ENCODE measurements at regions not wholly inside any gene's neighbourhood (a gene's known extent, or its start where the extent isn't known, plus 50 kb on each side); places are given as distances from the start of the nearest gene placed in this dataset.

- Histone ChIP-seq H2AFZ (ENCODE audit: low read depth, low read length) (no peak overlapping the region), H3K36me3 (ENCODE audit: control insufficient read depth, insufficient read depth, low read length) (no peaks in the 10 kb centered on the region), H3K9me3 (replicated peaks; ENCODE audit: control insufficient read depth, insufficient read depth, low read depth, low read length) (no peaks in the 10 kb centered on the region; the same call in 1 of the 2 replicates), H3K27me3 (ENCODE audit: control insufficient read depth in 2 of 2, insufficient read depth in 2 of 2, low read length in 2 of 2) (no peaks in the 10 kb centered on the region), H3K9ac (ENCODE audit: insufficient read depth in 1 of 2, low read depth in 2 of 2, low read length in 2 of 2) (no peak overlapping the region), H3K4me2 (ENCODE audit: insufficient read depth, low read length) (no peak overlapping the region), H3K4me3 (no peak overlapping the region), H3K79me2 (ENCODE audit: control insufficient read depth, insufficient read depth, low read length) (no peaks in the 10 kb centered on the region), H3K9me1 (ENCODE audit: control insufficient read depth, insufficient read depth, low read length) (no peaks in the 10 kb centered on the region), H3K4me1 (replicated peaks in 1 of 2; ENCODE audit: control insufficient read depth in 2 of 2, insufficient read depth in 2 of 2, low read length in 2 of 2) (no peaks in the 10 kb centered on the region), H3K27ac (ENCODE audit: extremely low read depth, low read depth, low read length) (no peak overlapping the region), H4K20me1 (replicated peaks; ENCODE audit: control insufficient read depth, insufficient read depth, low read length) (no peaks in the 10 kb centered on the region)
- ChIA-PET CTCF (ENCODE audit: low intra/inter-chr PET ratio) (no interaction called here), POLR2A (no interaction called here)
- DNase-seq (ENCODE audit: extremely low read depth in 1 of 4, low spot score in 3 of 4) (no peak), ATAC-seq (no peak), FAIRE-seq (no peak)
- no TSS peak for BruUV-seq (replicated peaks)
- 38% methylated on average over 2 of the region's 2 CpGs for WGBS (ENCODE audit: insufficient coverage, low coverage, missing lambda C conversion rate)
- in situ Hi-C loops (cut with MboI), result no loop called here
- TF ChIP-seq SOX6 (IDR thresholded peaks at IDR 0.05) (no peak), FIP1L1 (IDR thresholded peaks at IDR 0.05; ENCODE audit: low read depth, low read length, poor library complexity, severe bottlenecking) (no peak), ZNF212 (CRISPR knock-in tag; IDR thresholded peaks at IDR 0.05) (no peak), USF1 (CRISPR knock-in tag; IDR thresholded peaks at IDR 0.05) (no peak), SMAD2 (IDR thresholded peaks at IDR 0.05; ENCODE audit: low read depth, low read length) (no peak), BCLAF1 (IDR thresholded peaks at IDR 0.05; ENCODE audit: borderline replicate concordance in 1 of 2, control insufficient read depth in 1 of 2, low read depth in 2 of 2, low read length in 1 of 2) (no peak), GATAD2A (IDR thresholded peaks at IDR 0.05) (no peak), ZNF395 (CRISPR knock-in tag; IDR thresholded peaks at IDR 0.05) (no peak), MAFG (tag; conservative IDR thresholded peaks at IDR 0.05) (peak; percentile 24; the same call in 1 of the 2 replicates), SP2 (IDR thresholded peaks at IDR 0.05; ENCODE audit: extremely low read depth, low read depth, low read length, poor library complexity, severe bottlenecking) (no peak), EP400 (IDR thresholded peaks at IDR 0.05) (no peak), SIN3B (IDR thresholded peaks at IDR 0.05; ENCODE audit: low read depth) (no peak), ZBTB8A (IDR thresholded peaks at IDR 0.05; ENCODE audit: partially characterized antibody) (no peak), ZNF280B (CRISPR knock-in tag; IDR thresholded peaks at IDR 0.05) (no peak), CXXC5 (CRISPR knock-in tag; IDR thresholded peaks at IDR 0.05) (no peak), C11orf30 (IDR thresholded peaks at IDR 0.05; ENCODE audit: low read depth) (peak; percentile 63), RHOXF2B (CRISPR knock-in tag; conservative IDR thresholded peaks at IDR 0.05) (no peak), ZNF316 (IDR thresholded peaks at IDR 0.05) (peak; percentile 84)
- intact Hi-C loops (cut with micrococcal nuclease), result no loop called here
Measured at GRCh38 chr2:12988279-12988678, 271.5 kb downstream of the TRIB2 start.
